Karpas-422 (cell line): ENCODE measurements at regions not wholly inside any gene's neighbourhood (a gene's known extent, or its start where the extent isn't known, plus 50 kb on each side); places are given as distances from the start of the nearest gene placed in this dataset.
"Not testable (repeated sequence)": the region's sequence is repeated elsewhere in the genome, so short reads cannot be mapped to it uniquely, and the experiment has no call there.

Experiments
- DNase-seq: peaks from one replicate; pipeline ENCODE4 v3.0.0-alpha.2; 2015
- H2AFZ ChIP-seq: fragments of 200-600 bp; sonication (generic); 2 replicates; pipeline ENCODE4 v1.6.1; 2014; ENCODE audit warnings: antibody characterized with exemption, low read length, mixed read lengths
- H3K27ac ChIP-seq: fragments of 200-600 bp; sonication (generic); 2 replicates; pipeline ENCODE4 v1.5.1; 2014; ENCODE audit warnings: mild to moderate bottlenecking, low read length, moderate library complexity
- H3K27me3 ChIP-seq: fragments of 200-600 bp; sonication (generic); 2 replicates; pipeline ENCODE4 v1.6.1; 2014; ENCODE audit warnings: low read length, mixed read lengths
- H3K36me3 ChIP-seq: fragments of 200-600 bp; sonication (generic); 2 replicates; pipeline ENCODE4 v1.6.1; 2014; ENCODE audit warnings: low read length, mixed read lengths; ENCODE audit not compliant: insufficient read depth
- H3K4me1 ChIP-seq: fragments of 200-600 bp; sonication (generic); 2 replicates; pipeline ENCODE4 v1.6.1; 2014; ENCODE audit warnings: mild to moderate bottlenecking, low read length, mixed read lengths
- H3K4me2 ChIP-seq: fragments of 200-600 bp; sonication (generic); 2 replicates; pipeline ENCODE4 v1.6.1; 2014; ENCODE audit warnings: low read length, low read depth, mild to moderate bottlenecking; ENCODE audit not compliant: poor library complexity, severe bottlenecking
- H3K4me3 ChIP-seq: fragments of 200-600 bp; sonication (generic); 2 replicates; pipeline ENCODE4 v1.5.1; 2014; ENCODE audit warnings: mild to moderate bottlenecking, antibody characterized with exemption, low read length, mixed read lengths
- H3K79me2 ChIP-seq: fragments of 200-600 bp; sonication (generic); 2 replicates; pipeline ENCODE4 v1.6.1; 2014; ENCODE audit warnings: mild to moderate bottlenecking, low read length, mixed read lengths
- H3K9ac ChIP-seq: fragments of 200-600 bp; sonication (generic); 2 replicates; pipeline ENCODE4 v1.6.0; 2014; ENCODE audit warnings: low read length
- H3K9me2 ChIP-seq: fragments of 200-600 bp; sonication (generic), shearing (Covaris generic); replicated peaks from 2 replicates; pipeline ENCODE4 v1.6.0; 2014; ENCODE audit warnings: mild to moderate bottlenecking, low read length, moderate library complexity; ENCODE audit not compliant: insufficient read depth
- H3K9me3 ChIP-seq: fragments of 300-700, 200-600 bp; sonication (generic); 2 replicates; pipeline ENCODE4 v1.6.1; 2014; ENCODE audit warnings: low read length, mixed read lengths
- H4K20me1 ChIP-seq: fragments of 200-600 bp; sonication (generic); 2 replicates; pipeline ENCODE4 v1.6.1; 2014; ENCODE audit warnings: mild to moderate bottlenecking, antibody characterized with exemption, low read length, low read depth; ENCODE audit not compliant: insufficient read depth

DNA sequence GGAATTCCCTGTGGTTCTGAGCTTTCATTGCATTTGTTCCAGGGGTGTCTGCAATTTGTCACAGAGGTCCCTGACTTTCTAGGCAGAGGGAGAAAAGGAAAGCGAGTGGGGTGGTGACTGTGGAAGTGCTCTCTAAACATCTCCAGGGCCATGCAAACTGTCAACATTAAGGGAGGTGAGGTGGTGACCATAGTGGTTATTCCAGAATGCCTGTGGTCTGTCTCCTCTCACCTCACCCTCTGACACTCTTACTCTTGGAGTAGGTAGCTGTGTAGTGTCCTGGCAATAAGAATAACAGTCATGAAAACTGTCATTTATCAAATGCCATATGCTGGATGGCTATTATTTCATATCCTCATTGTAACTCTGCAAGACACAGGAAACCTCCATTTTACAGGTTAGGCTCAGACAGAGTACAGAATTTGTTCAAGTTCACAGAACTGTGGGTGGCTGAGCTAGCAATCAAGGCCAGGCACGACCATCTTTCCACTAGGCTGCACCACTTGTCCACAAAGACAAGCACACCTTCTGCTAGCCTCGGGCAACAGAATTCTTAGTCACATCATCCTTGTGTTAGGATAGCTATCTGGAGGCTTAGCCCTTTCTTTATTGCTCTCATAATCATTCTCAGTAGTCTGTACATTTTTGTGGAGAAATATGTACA, 179.4 kb downstream of the CD47 start:
- Histone ChIP-seq H3K27ac (no peak overlapping the region), H4K20me1 (no peaks in the 10 kb centered on the region), H3K4me1 (peaks cover 11% of the 10 kb centered on the region), H3K79me2 (no peaks in the 10 kb centered on the region), H3K4me2 (no peak overlapping the region), H3K9me2 (no peaks in the 10 kb centered on the region), H3K9ac (no peak overlapping the region), H3K36me3 (no peaks in the 10 kb centered on the region), H3K27me3 (no peaks in the 10 kb centered on the region), H3K4me3 (no peak overlapping the region), H2AFZ (no peak overlapping the region), H3K9me3 (no peaks in the 10 kb centered on the region)
- DNase-seq, result no peak

- H4K20me1 ChIP-seq, result no peaks in the 10 kb centered on the region
- DNase-seq, result no peak
- no peaks in the 10 kb centered on the region for H3K79me2 ChIP-seq
- no peaks in the 10 kb centered on the region for H3K9me2 ChIP-seq
- H3K36me3 ChIP-seq, result no peaks in the 10 kb centered on the region
- no peak overlapping the region for H3K4me2 ChIP-seq
- H3K4me3 ChIP-seq, result no peak overlapping the region
- H2AFZ ChIP-seq, result no peak overlapping the region
- no peaks in the 10 kb centered on the region for H3K9me3 ChIP-seq
- H3K27ac ChIP-seq, result no peak overlapping the region
- no peaks in the 10 kb centered on the region for H3K27me3 ChIP-seq
- no peak overlapping the region for H3K9ac ChIP-seq
- H3K4me1 ChIP-seq, result peaks cover 5% of the 10 kb centered on the region
These were observed 180.0 kb downstream of the CD47 start for GRCh38 chr3:107910713-107911259.

- H3K4me3 ChIP-seq, H3K9me2 ChIP-seq, DNase-seq, H3K36me3 ChIP-seq, H4K20me1 ChIP-seq, H3K4me1 ChIP-seq, H3K4me2 ChIP-seq, H3K9ac ChIP-seq, H3K9me3 ChIP-seq, H3K79me2 ChIP-seq, H3K27ac ChIP-seq, H2AFZ ChIP-seq, H3K27me3 ChIP-seq: not testable (repeated sequence)
These were observed 181.2 kb downstream of the CD47 start for GRCh38 chr3:107909583-107909982.

GRCh38 chr3:107907996-107908395, 182.8 kb downstream of the CD47 start:
- Histone ChIP-seq H4K20me1 (no peaks in the 10 kb centered on the region), H3K4me3 (no peak overlapping the region), H3K4me1 (no peaks in the 10 kb centered on the region), H3K9me3 (no peaks in the 10 kb centered on the region), H3K27ac (no peak overlapping the region), H3K9me2 (no peaks in the 10 kb centered on the region), H3K9ac (no peak overlapping the region), H3K27me3 (no peaks in the 10 kb centered on the region), H3K36me3 (no peaks in the 10 kb centered on the region), H3K4me2 (no peak overlapping the region), H3K79me2 (no peaks in the 10 kb centered on the region), H2AFZ (no peak overlapping the region)
- DNase-seq, result no peak

- Histone ChIP-seq H3K27ac (no peak overlapping the region), H3K36me3 (no peaks in the 10 kb centered on the region), H3K79me2 (no peaks in the 10 kb centered on the region), H3K27me3 (no peaks in the 10 kb centered on the region), H3K4me2 (no peak overlapping the region), H3K4me1 (no peaks in the 10 kb centered on the region), H3K9me3 (no peaks in the 10 kb centered on the region), H3K4me3 (no peak overlapping the region), H3K9me2 (no peaks in the 10 kb centered on the region), H4K20me1 (no peaks in the 10 kb centered on the region), H3K9ac (no peak overlapping the region), H2AFZ (no peak overlapping the region)
- no peak for DNase-seq
These were observed 186.2 kb downstream of the CD47 start for GRCh38 chr3:107904536-107905066.

DNA sequence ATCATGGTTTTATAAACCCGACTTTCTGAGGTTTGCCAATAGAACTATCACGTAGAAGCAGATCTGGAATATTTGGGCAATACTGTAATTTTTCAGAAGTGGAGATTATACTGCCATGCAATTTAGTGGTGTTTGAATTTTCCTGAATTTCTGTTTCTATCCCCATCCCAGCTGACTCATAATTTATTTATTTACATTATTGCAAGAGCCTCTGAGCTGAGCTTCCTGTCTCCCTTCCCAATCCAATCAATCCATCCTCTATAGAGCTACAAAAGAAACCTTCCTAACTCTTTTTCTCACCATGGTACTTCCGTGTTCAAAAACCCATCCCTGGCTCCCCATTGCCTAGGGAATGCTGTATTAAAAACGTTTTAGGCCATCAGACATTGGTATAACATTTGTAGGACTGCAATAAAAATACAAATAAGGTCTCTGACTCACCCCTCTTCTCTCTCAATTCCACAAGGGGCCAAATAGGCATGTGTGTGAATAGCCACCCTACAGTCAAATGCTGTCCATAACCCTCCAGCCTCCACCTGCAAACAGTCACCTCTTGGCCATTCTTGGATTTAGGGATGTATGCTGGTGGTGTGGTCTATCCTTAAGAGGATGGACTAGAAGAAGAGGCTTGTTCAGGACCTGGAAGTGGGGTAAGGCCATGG, 190.7 kb downstream of the CD47 start:
- no peak overlapping the region for H3K4me2 ChIP-seq
- H3K79me2 ChIP-seq, result no peaks in the 10 kb centered on the region
- peaks cover 9% of the 10 kb centered on the region for H3K4me1 ChIP-seq
- no peaks in the 10 kb centered on the region for H3K9me2 ChIP-seq
- DNase-seq, result no peak
- no peak overlapping the region for H3K27ac ChIP-seq
- H3K27me3 ChIP-seq, result no peaks in the 10 kb centered on the region
- H3K36me3 ChIP-seq, result no peaks in the 10 kb centered on the region
- no peak overlapping the region for H3K9ac ChIP-seq
- H2AFZ ChIP-seq, result no peak overlapping the region
- no peak overlapping the region for H3K4me3 ChIP-seq
- no peaks in the 10 kb centered on the region for H4K20me1 ChIP-seq
- no peaks in the 10 kb centered on the region for H3K9me3 ChIP-seq

DNA sequence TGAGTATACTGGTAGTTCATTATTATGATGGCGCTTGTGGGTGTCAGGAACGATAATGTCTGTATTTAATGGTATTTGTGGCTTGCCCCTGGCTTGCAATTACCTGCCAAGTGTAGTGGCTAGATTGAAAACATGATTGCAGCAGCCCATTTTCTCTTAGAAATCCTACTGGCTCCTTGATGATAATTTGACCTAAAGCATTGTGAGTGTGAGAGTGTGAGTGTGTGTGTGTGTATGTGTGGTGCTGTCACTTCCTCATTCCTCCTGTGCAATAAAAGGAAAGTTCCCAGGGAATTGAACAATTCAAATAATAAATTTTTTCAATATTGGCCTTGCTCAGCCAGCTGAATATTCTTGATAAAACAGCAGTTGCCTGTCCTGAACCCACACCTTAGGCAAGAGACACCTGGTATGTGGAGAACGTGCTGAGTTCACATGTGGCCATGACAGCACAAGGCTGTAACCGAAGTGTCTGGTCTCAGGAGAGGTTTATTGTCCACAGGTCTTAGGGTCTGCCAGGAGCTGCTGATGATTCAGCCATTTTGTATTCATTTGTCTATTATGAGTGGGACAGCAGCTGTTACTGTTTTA, 193.3 kb downstream of the CD47 start:
- no peak overlapping the region for H3K4me3 ChIP-seq
- no peaks in the 10 kb centered on the region for H3K36me3 ChIP-seq

DNA sequence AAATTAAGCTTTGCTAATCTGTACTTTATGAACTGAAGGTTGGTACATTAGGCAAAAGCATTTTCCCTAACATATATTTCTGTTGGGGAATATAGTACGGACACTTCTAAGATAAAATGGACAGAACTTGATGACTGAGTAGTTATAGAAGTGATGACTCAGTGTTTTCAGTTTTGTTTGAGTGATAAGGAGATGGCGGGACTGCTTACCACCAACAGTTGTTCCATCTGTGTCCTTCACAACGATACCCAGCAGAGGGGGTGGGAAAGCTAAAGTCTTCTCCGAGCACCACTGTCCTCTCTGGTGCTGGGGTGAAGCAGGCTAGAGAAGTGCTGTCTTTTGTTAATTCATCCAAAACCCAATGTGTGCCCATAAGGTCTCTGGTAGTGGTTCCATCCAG, 195.8 kb downstream of the CD47 start:
- no peaks in the 10 kb centered on the region for H4K20me1 ChIP-seq
- DNase-seq, result no peak
- no peak overlapping the region for H3K27ac ChIP-seq
- H3K9me3 ChIP-seq, result no peaks in the 10 kb centered on the region
- no peak overlapping the region for H3K4me3 ChIP-seq
- no peak overlapping the region for H3K9ac ChIP-seq
- no peak overlapping the region for H3K4me2 ChIP-seq
- H2AFZ ChIP-seq, result no peak overlapping the region
- no peaks in the 10 kb centered on the region for H3K27me3 ChIP-seq
- peaks cover 9% of the 10 kb centered on the region for H3K4me1 ChIP-seq
- H3K36me3 ChIP-seq, result no peaks in the 10 kb centered on the region
- no peaks in the 10 kb centered on the region for H3K9me2 ChIP-seq
- no peaks in the 10 kb centered on the region for H3K79me2 ChIP-seq

More for the DNA sequence above, 193.3 kb downstream of the CD47 start:
- Histone ChIP-seq H3K9me2 (no peaks in the 10 kb centered on the region), H2AFZ (peak overlapping the region; percentile 46), H3K9ac (no peak overlapping the region), H3K9me3 (no peaks in the 10 kb centered on the region), H4K20me1 (no peaks in the 10 kb centered on the region), H3K4me1 (peaks cover 9% of the 10 kb centered on the region), H3K4me2 (no peak overlapping the region), H3K27ac (no peak overlapping the region), H3K27me3 (no peaks in the 10 kb centered on the region), H3K79me2 (no peaks in the 10 kb centered on the region)
- no peak for DNase-seq
